HL-60 (cell line): ENCODE measurements at regions not wholly inside any gene's neighbourhood (a gene's known extent, or its start where the extent isn't known, plus 50 kb on each side); places are given as distances from the start of the nearest gene placed in this dataset.

Experiments
- DNase-seq, 2 experiments: peaks; one replicate each; pipeline ENCODE4 v3.0.0-alpha.2; 2010 to 2020; ENCODE audit warnings: low read depth in 1 of 2, low spot score in 1 of 2
- H3K27ac ChIP-seq: fragments of 250-450 bp; sonication (Bioruptor Pico); replicated peaks from 2 replicates; pipeline ENCODE4 v1.5.1; 2020; ENCODE audit warnings: mild to moderate bottlenecking, moderate library complexity
- H3K27me3 ChIP-seq: fragments of 250-450 bp; sonication (Bioruptor Pico); 2 replicates; pipeline ENCODE4 v1.5.1; 2021; ENCODE audit warnings: mild to moderate bottlenecking, moderate library complexity; ENCODE audit not compliant: insufficient read depth, poor library complexity, severe bottlenecking
- H3K4me3 ChIP-seq: replicated peaks from 2 replicates; pipeline ENCODE4 v1.5.1; 2011; ENCODE audit warnings: mild to moderate bottlenecking, control low read depth, low read length; ENCODE audit not compliant: insufficient read depth
- CTCF ChIP-seq: IDR thresholded peaks from one replicate; pipeline ENCODE4 v1.5.1; 2011; ENCODE audit warnings: low read length, control low read depth, inconsistent platforms; ENCODE audit not compliant: insufficient read depth
- GABPA ChIP-seq: IDR thresholded peaks from 2 replicates; pipeline ENCODE4 v1.6.1; 2012; ENCODE audit warnings: low read depth
- POLR2AphosphoS5 ChIP-seq: IDR thresholded peaks from 2 replicates; pipeline ENCODE4 v1.6.1; 2012; ENCODE audit warnings: low read depth
- REST ChIP-seq: IDR thresholded peaks from 2 replicates; pipeline ENCODE4 v1.6.1; 2012; ENCODE audit warnings: low read depth; ENCODE audit not compliant: insufficient replicate concordance
- SPI1 ChIP-seq: IDR thresholded peaks from 2 replicates; pipeline ENCODE4 v1.6.1; 2012; ENCODE audit warnings: low read depth, mild to moderate bottlenecking, borderline replicate concordance

GRCh38 chr6:4265740-4266139, 130.4 kb upstream of the ECI2 start:
- no peaks in the 10 kb centered on the region for H3K27me3 ChIP-seq
- no peak overlapping the region for H3K4me3 ChIP-seq
- TF ChIP-seq SPI1, result no peak
- TF ChIP-seq REST, result no peak
- no peak for TF ChIP-seq CTCF
- TF ChIP-seq POLR2AphosphoS5, result no peak
- TF ChIP-seq GABPA, result no peak
- no peak overlapping the region for H3K27ac ChIP-seq
- no peak for DNase-seq

- Histone ChIP-seq H3K27ac (no peak overlapping the region), H3K4me3 (no peak overlapping the region), H3K27me3 (no peaks in the 10 kb centered on the region)
- DNase-seq, result no peak
- no peak for TF ChIP-seq REST
- TF ChIP-seq GABPA, result no peak
Observed at GRCh38 chr6:4264601-4265000, 129.2 kb upstream of the ECI2 start.

GRCh38 chr6:4264081-4264480, 128.7 kb upstream of the ECI2 start:
- no peak for TF ChIP-seq GABPA
- TF ChIP-seq REST, result no peak
- no peak for TF ChIP-seq POLR2AphosphoS5
- no peaks in the 10 kb centered on the region for H3K27me3 ChIP-seq
- no peak overlapping the region for H3K4me3 ChIP-seq
- H3K27ac ChIP-seq, result no peak overlapping the region
- no peak for DNase-seq

DNA sequence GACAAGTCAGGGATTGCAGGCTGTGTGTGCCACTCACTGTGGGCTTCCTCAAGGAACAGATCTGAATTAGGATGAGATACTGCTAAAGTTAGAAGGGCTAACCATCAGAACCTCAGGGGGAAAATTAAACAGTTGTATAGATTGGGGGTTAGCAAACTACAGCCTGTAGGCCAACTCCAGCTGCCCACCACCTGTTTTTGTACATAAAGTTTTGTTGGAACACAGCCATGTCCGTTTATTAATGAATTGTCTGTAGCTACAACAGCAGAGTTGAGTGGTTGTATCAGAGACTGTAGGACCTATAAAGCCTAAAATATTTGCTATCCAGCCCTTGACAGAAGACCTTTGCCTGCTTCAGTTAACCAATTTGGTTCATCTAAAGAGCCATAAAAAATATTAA, 127.2 kb upstream of the ECI2 start:
- no peak for TF ChIP-seq SPI1
- TF ChIP-seq GABPA, result no peak
- TF ChIP-seq REST, result no peak
- no peak for TF ChIP-seq CTCF
- TF ChIP-seq POLR2AphosphoS5, result no peak
- H3K27ac ChIP-seq, result no peak overlapping the region
- DNase-seq, result no peak
- no peak overlapping the region for H3K4me3 ChIP-seq
- no peaks in the 10 kb centered on the region for H3K27me3 ChIP-seq
